Endothelial cell of umbilical vein (primary cell): ENCODE measurements at regions not wholly inside any gene's neighbourhood (a gene's known extent, or its start where the extent isn't known, plus 50 kb on each side); places are given as distances from the start of the nearest gene placed in this dataset.

Source experiments
- BruUV-seq: library from RNA; stranded (reverse); fragments of 400-500 nt; replicated peaks from 2 replicates; lab custom pipeline; 2021; lab: Mats Ljungman, UMichigan
- CTCF ChIA-PET: fragments of 300-600, 350-600 bp; sonication (Branson Sonifier 250); formaldehyde crosslinking; loops from one replicate; lab custom pipeline; 2021; ENCODE audit warnings: antibody characterized with exemption, inconsistent platforms; lab: Charles Lee
- POLR2A ChIA-PET: fragments of 300-600, 350-600 bp; sonication (Branson Sonifier 250); formaldehyde crosslinking; loops from one replicate; lab custom pipeline; 2021; ENCODE audit warnings: antibody characterized with exemption, inconsistent platforms; lab: Charles Lee
- DNase-seq: peaks from one replicate; pipeline ENCODE4 v3.0.0-alpha.2; 2011; ENCODE audit warnings: low read depth, low spot score
- FAIRE-seq: peaks from 2 replicates; lab custom pipeline; 2011; peaks lifted over from hg19 to GRCh38; lab: Jason Lieb, UNC
- H2AFZ ChIP-seq: 2 replicates; pipeline ENCODE4 v1.6.0; 2012; ENCODE audit warnings: low read depth, low read length, control low read depth, inconsistent platforms
- H3K27ac ChIP-seq: 2 replicates; pipeline ENCODE4 v1.5.1; 2011; ENCODE audit warnings: low read depth, mild to moderate bottlenecking, control low read depth, low read length, moderate library complexity; ENCODE audit not compliant: insufficient read depth
- H3K27me3 ChIP-seq, 2 experiments: 2 replicates each; pipeline versions ENCODE4 v1.6.0 to v1.6.1; 2011; ENCODE audit warnings: low read length in 2 of 2, mixed read lengths in 1 of 2; ENCODE audit not compliant: control insufficient read depth in 2 of 2, insufficient read depth in 2 of 2
- H3K36me3 ChIP-seq, 2 experiments: 2 replicates in 1 of 2; 3 replicates in 1 of 2; pipeline ENCODE4 v1.5.1; 2011; ENCODE audit warnings: low read length in 2 of 2, mild to moderate bottlenecking in 1 of 2, moderate library complexity in 1 of 2; ENCODE audit not compliant: control insufficient read depth in 2 of 2, insufficient read depth in 2 of 2; ENCODE audit errors: extremely low read depth in 1 of 2
- H3K4me1 ChIP-seq: 3 replicates; pipeline ENCODE4 v1.5.1; 2011; ENCODE audit warnings: mild to moderate bottlenecking, low read length; ENCODE audit not compliant: control insufficient read depth, insufficient read depth; ENCODE audit errors: extremely low read depth
- H3K4me2 ChIP-seq: 2 replicates; pipeline ENCODE4 v1.6.1; 2011; ENCODE audit warnings: low read length, control low read depth, mixed read lengths; ENCODE audit not compliant: insufficient read depth
- H3K4me3 ChIP-seq, 3 experiments: fragments of 200-600 bp in 1 of 3; sonication (generic), shearing (Covaris generic) in 1 of 3; replicated peaks in 1 of 3; 2 replicates each; pipeline ENCODE4 v1.5.1; 2011 to 2016; ENCODE audit warnings: control low read depth in 3 of 3, low read length in 3 of 3, mild to moderate bottlenecking in 2 of 3, inconsistent platforms in 1 of 3, low read depth in 1 of 3, moderate library complexity in 1 of 3; ENCODE audit not compliant: insufficient read depth in 1 of 3
- H3K79me2 ChIP-seq: 2 replicates; pipeline ENCODE4 v1.6.0; 2012; ENCODE audit warnings: low read length, inconsistent platforms; ENCODE audit not compliant: control insufficient read depth, insufficient read depth
- H3K9ac ChIP-seq: replicated peaks from 2 replicates; pipeline ENCODE3; 2011; ENCODE audit warnings: low read length, control low read depth; ENCODE audit not compliant: insufficient read depth; ENCODE audit errors: extremely low read depth
- H3K9me1 ChIP-seq: replicated peaks from 3 replicates; pipeline ENCODE4 v1.6.0; 2011; ENCODE audit warnings: mild to moderate bottlenecking, low read length; ENCODE audit not compliant: control insufficient read depth, insufficient read depth; ENCODE audit errors: extremely low read depth
- H3K9me3 ChIP-seq: replicated peaks from 2 replicates; pipeline ENCODE4 v1.5.1; 2012; ENCODE audit warnings: low read length, inconsistent platforms; ENCODE audit not compliant: control insufficient read depth, insufficient read depth
- H4K20me1 ChIP-seq: replicated peaks from 2 replicates; pipeline ENCODE3; 2011; ENCODE audit warnings: mild to moderate bottlenecking, low read length; ENCODE audit not compliant: control insufficient read depth, insufficient read depth; ENCODE audit errors: extremely low read depth
- EZH2 ChIP-seq: IDR thresholded peaks from 2 replicates; pipeline ENCODE4 v1.6.1; 2012; ENCODE audit warnings: borderline replicate concordance, low read depth, mild to moderate bottlenecking, moderate library complexity, low read length, inconsistent platforms; ENCODE audit not compliant: severe bottlenecking
- FOS ChIP-seq: IDR thresholded peaks from 2 replicates; pipeline ENCODE4 v1.6.1; 2011; ENCODE audit warnings: mild to moderate bottlenecking, low read length, moderate library complexity, borderline replicate concordance; ENCODE audit not compliant: insufficient read depth
- GATA2 ChIP-seq: IDR thresholded peaks from 2 replicates; pipeline ENCODE4 v1.7.0; 2011; ENCODE audit warnings: low read depth, mild to moderate bottlenecking, moderate library complexity, mixed read lengths, low read length; ENCODE audit not compliant: insufficient read length, insufficient read depth
- JUN ChIP-seq: IDR thresholded peaks from 2 replicates; pipeline ENCODE4 v1.6.1; 2011; ENCODE audit warnings: borderline replicate concordance, low read depth; ENCODE audit not compliant: insufficient read length, insufficient read depth
- POLR2A ChIP-seq: IDR thresholded peaks from 2 replicates; pipeline ENCODE4 v1.6.1; 2012; ENCODE audit warnings: low read depth, mild to moderate bottlenecking, control low read depth, low read length
- dilution Hi-C: fragments of 300-500 bp; cut with MboI; formaldehyde crosslinking; loops from one replicate; pipeline ENCODE4 v1.15.0; 2019; ENCODE audit warnings: low sequenced_read_pairs; ENCODE audit not compliant: extremely low pct_ligation_motif_present
- intact Hi-C: fragments of 100-400 bp; cut with micrococcal nuclease; formaldehyde crosslinking; loops from one replicate; pipeline ENCODE4 v1.10.0; 2022
- TF ChIP-seq, protein P1 (sequence below): IDR thresholded peaks from 2 replicates; pipeline ENCODE4 v1.6.1; 2011; ENCODE audit not compliant: insufficient read depth, insufficient read length
- TF ChIP-seq, protein P2 (sequence below), 2 donors: IDR thresholded peaks; 1 replicate in 1 of 2; 2 replicates in 1 of 2; pipeline ENCODE4 v1.5.1; 2011; ENCODE audit warnings: low read length in 2 of 2, mild to moderate bottlenecking in 2 of 2, moderate library complexity in 2 of 2, control low read depth in 1 of 2, inconsistent platforms in 1 of 2, low read depth in 1 of 2; ENCODE audit not compliant: insufficient read depth in 1 of 2; ENCODE audit errors: extremely low read depth in 1 of 2

DNA sequence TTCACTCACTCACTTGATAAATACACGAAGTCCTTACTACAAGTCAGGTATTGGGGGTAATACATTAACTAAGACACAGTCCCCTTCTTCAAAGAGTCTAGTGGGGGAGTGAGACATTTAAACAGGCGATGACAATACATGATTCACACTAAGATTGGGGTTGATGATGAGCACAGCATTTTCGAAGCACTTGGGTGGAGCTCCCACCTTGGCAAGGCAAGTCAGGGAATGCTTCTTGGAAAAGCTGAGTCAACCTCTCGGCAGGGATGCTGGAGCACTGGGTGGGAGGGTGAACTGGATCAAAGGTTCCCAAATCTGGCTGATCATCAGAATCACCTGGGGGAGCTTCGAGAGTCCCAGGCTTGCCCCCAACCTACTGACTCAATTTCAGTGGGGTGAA is 57.9 kb upstream of the ENAH start:
- Histone ChIP-seq H2AFZ (no peak overlapping the region), H4K20me1 (no peaks in the 10 kb centered on the region), H3K36me3 (no peaks in the 10 kb centered on the region), H3K27me3 (no peaks in the 10 kb centered on the region), H3K9ac (no peak overlapping the region), H3K27ac (no peak overlapping the region), H3K79me2 (no peaks in the 10 kb centered on the region), H3K9me1 (no peaks in the 10 kb centered on the region), H3K4me3 (no peak overlapping the region), H3K4me1 (no peaks in the 10 kb centered on the region), H3K4me2 (no peak overlapping the region), H3K9me3 (no peaks in the 10 kb centered on the region)
- dilution Hi-C loops = no loop called here
- CTCF ChIA-PET = interaction anchor here (0.6 to 0.8 kb wide), 2 partner anchors 28 to 85 kb away, joined by 3 read pairs; no protein-coding TSS in a partner anchor
- FAIRE-seq (no peak), DNase-seq (no peak)
- intact Hi-C loops = no loop called here
- no TSS peak for BruUV-seq
- POLR2A ChIA-PET = no interaction called here
- no peak for TF ChIP-seq EZH2
- no peak for TF ChIP-seq GATA2

DNA sequence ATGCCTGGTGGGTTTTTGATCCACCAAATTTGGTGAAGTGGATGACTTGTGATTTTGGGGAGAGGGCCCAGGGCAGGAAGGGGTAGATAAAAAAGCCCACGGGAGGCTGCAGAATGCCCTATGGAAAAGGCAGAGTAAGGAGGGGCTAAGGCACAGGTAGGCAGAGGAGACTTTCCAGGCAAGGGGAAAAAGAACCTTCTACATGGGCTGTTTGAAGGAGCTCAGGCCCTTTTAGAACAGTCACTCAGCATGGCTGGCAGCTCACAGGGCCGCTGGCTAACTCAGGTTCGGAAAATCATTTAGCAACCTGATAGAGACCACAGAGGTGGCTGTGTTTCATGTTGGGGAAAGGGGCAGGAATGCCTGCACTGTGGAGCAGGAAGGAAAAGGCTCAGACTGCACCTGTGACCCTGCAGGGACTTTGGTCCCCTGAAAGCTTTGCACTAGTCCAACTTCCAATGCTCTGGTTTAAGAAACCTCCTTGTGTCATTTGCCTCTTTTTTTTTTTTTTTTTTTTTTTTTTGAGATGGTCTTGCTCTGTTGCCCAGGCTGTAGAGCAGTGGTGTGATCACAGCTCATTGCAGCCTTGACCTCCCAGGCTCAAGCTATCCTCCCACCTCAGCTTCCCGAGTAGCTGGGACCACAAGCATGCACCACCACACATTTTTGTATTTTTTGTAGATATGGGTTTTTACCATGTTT is 58.5 kb upstream of the ENAH start:
- CTCF ChIA-PET = interaction anchor here (0.6 to 1.1 kb wide), 3 partner anchors 27 to 85 kb away, joined by 3 read pairs; no protein-coding TSS in a partner anchor
- POLR2A ChIA-PET = interaction anchor here (0.7 kb wide), 1 partner anchor 123 kb away, joined by 9 read pairs; no protein-coding TSS in a partner anchor

More for the DNA sequence above, 58.5 kb upstream of the ENAH start:
- Histone ChIP-seq H3K27ac (no peak overlapping the region), H3K9me3 (no peaks in the 10 kb centered on the region), H3K79me2 (no peaks in the 10 kb centered on the region), H3K4me2 (no peak overlapping the region), H3K27me3 (no peaks in the 10 kb centered on the region), H3K36me3 (no peaks in the 10 kb centered on the region), H3K9me1 (no peaks in the 10 kb centered on the region), H4K20me1 (no peaks in the 10 kb centered on the region), H3K4me3 (no peak overlapping the region), H3K9ac (no peak overlapping the region), H2AFZ (no peak overlapping the region), H3K4me1 (no peaks in the 10 kb centered on the region)
- intact Hi-C loops = no loop called here
- no peak for DNase-seq
- dilution Hi-C loops = no loop called here
- FAIRE-seq = no peak
- no peak for TF ChIP-seq FOS
- TF ChIP-seq, protein P1, sequence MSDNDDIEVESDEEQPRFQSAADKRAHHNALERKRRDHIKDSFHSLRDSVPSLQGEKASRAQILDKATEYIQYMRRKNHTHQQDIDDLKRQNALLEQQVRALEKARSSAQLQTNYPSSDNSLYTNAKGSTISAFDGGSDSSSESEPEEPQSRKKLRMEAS = no peak
- TF ChIP-seq POLR2A = no peak
- TF ChIP-seq, protein P2, sequence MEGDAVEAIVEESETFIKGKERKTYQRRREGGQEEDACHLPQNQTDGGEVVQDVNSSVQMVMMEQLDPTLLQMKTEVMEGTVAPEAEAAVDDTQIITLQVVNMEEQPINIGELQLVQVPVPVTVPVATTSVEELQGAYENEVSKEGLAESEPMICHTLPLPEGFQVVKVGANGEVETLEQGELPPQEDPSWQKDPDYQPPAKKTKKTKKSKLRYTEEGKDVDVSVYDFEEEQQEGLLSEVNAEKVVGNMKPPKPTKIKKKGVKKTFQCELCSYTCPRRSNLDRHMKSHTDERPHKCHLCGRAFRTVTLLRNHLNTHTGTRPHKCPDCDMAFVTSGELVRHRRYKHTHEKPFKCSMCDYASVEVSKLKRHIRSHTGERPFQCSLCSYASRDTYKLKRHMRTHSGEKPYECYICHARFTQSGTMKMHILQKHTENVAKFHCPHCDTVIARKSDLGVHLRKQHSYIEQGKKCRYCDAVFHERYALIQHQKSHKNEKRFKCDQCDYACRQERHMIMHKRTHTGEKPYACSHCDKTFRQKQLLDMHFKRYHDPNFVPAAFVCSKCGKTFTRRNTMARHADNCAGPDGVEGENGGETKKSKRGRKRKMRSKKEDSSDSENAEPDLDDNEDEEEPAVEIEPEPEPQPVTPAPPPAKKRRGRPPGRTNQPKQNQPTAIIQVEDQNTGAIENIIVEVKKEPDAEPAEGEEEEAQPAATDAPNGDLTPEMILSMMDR (IDR thresholded peaks at IDR 0.05; ENCODE audit: extremely low read depth in 1 of 2, insufficient read depth in 1 of 2, low read depth in 1 of 2, low read length in 2 of 2) = no peak
- TF ChIP-seq GATA2 = no peak
- no peak for TF ChIP-seq JUN
- no TSS peak for BruUV-seq
